Kidney epithelial cell (primary cell): ENCODE measurements at regions not wholly inside any gene's neighbourhood (a gene's known extent, or its start where the extent isn't known, plus 50 kb on each side); places are given as distances from the start of the nearest gene placed in this dataset.

ENCODE experiments used
- DNase-seq: peaks from one replicate; pipeline ENCODE4 v3.0.0-alpha.2; 2010; ENCODE audit warnings: low read depth
- H3K27me3 ChIP-seq: 2 replicates; pipeline ENCODE4 v1.6.0; 2011; ENCODE audit warnings: low read length; ENCODE audit not compliant: control insufficient read depth, insufficient read depth
- H3K36me3 ChIP-seq: 2 replicates; pipeline ENCODE4 v1.5.1; 2011; ENCODE audit warnings: low read length; ENCODE audit not compliant: control insufficient read depth, insufficient read depth
- H3K4me3 ChIP-seq: 2 replicates; pipeline ENCODE4 v1.5.1; 2011; ENCODE audit warnings: low read depth, mild to moderate bottlenecking, control low read depth, low read length
- CTCF ChIP-seq: IDR thresholded peaks from 2 replicates; pipeline ENCODE4 v1.5.1; 2011; ENCODE audit warnings: mild to moderate bottlenecking, moderate library complexity, low read length, control low read depth, inconsistent platforms; ENCODE audit not compliant: insufficient read depth, poor library complexity, severe bottlenecking

- DNase-seq: no peak
Observed at GRCh38 chr3:140752499-140752898, 74.6 kb downstream of the TRIM42 start.

GRCh38 chr3:140753865-140754754, 76.2 kb downstream of the TRIM42 start:
- H3K27me3 ChIP-seq: no peaks in the 10 kb centered on the region

More at GRCh38 chr3:140752499-140752898, 74.6 kb downstream of the TRIM42 start:
- no peak overlapping the region for H3K4me3 ChIP-seq
- H3K27me3 ChIP-seq: no peaks in the 10 kb centered on the region
- no peak for TF ChIP-seq CTCF
- H3K36me3 ChIP-seq: no peaks in the 10 kb centered on the region

GRCh38 chr3:140754936-140755335, 77.1 kb downstream of the TRIM42 start:
- Histone ChIP-seq H3K4me3 (no peak overlapping the region), H3K27me3 (no peaks in the 10 kb centered on the region), H3K36me3 (no peaks in the 10 kb centered on the region)
- no peak for DNase-seq
- TF ChIP-seq CTCF: no peak

More at GRCh38 chr3:140753865-140754754, 76.2 kb downstream of the TRIM42 start:
- Histone ChIP-seq H3K36me3 (no peaks in the 10 kb centered on the region), H3K4me3 (no peak overlapping the region)
- no peak for TF ChIP-seq CTCF
- no peak for DNase-seq

GRCh38 chr3:140756240-140757016, 78.6 kb downstream of the TRIM42 start:
- DNase-seq: no peak
- TF ChIP-seq CTCF: no peak
- H3K36me3 ChIP-seq: no peaks in the 10 kb centered on the region
- no peaks in the 10 kb centered on the region for H3K27me3 ChIP-seq
- H3K4me3 ChIP-seq: no peak overlapping the region

- no peak for DNase-seq
- H3K27me3 ChIP-seq: no peaks in the 10 kb centered on the region
- no peaks in the 10 kb centered on the region for H3K36me3 ChIP-seq
- no peak for TF ChIP-seq CTCF
- no peak overlapping the region for H3K4me3 ChIP-seq
Observed at GRCh38 chr3:140758791-140759444, 81.1 kb downstream of the TRIM42 start.
